ENCODE measurements at regions not wholly inside any gene's neighbourhood (a gene's known extent, or its start where the extent isn't known, plus 50 kb on each side); places are given as distances from the start of the nearest gene placed in this dataset.

GRCh38 chr17:65360961-65361552 is 200.4 kb downstream of the AXIN2 start:
- no peak overlapping the region for H3K27ac Mint-ChIP-seq
- peaks cover 3% of the 10 kb centered on the region for H3K4me1 Mint-ChIP-seq
- peaks cover 1% of the 10 kb centered on the region for H3K36me3 Mint-ChIP-seq
- no peak for DNase-seq
- ATAC-seq (ENCODE audit: low read depth): no peak
- POLR2A ChIA-PET: no interaction called here
- no peaks in the 10 kb centered on the region for H3K27me3 Mint-ChIP-seq
- H3K4me3 Mint-ChIP-seq: no peak overlapping the region
- peaks cover 3% of the 10 kb centered on the region for H3K9me3 Mint-ChIP-seq

- no peak for DNase-seq
- no peak overlapping the region for H3K27ac Mint-ChIP-seq
- peaks cover 3% of the 10 kb centered on the region for H3K4me1 Mint-ChIP-seq
Measured at GRCh38 chr17:65359016-65359415, 202.4 kb downstream of the AXIN2 start.

GRCh38 chr17:65356536-65356935 is 204.9 kb downstream of the AXIN2 start:
- Mint-ChIP-seq H3K4me1 (peaks cover 3% of the 10 kb centered on the region), H3K36me3 (no peaks in the 10 kb centered on the region), H3K27me3 (peaks cover 4% of the 10 kb centered on the region), H3K9me3 (no peaks in the 10 kb centered on the region), H3K27ac (no peak overlapping the region), H3K4me3 (no peak overlapping the region)
- POLR2A ChIA-PET: no interaction called here
- DNase-seq: no peak
- ATAC-seq (ENCODE audit: low read depth): no peak

More at GRCh38 chr17:65359016-65359415, 202.4 kb downstream of the AXIN2 start:
- Mint-ChIP-seq H3K27me3 (peaks cover 4% of the 10 kb centered on the region), H3K9me3 (no peaks in the 10 kb centered on the region), H3K4me3 (no peak overlapping the region), H3K36me3 (no peaks in the 10 kb centered on the region)
- POLR2A ChIA-PET: no interaction called here
- no peak for ATAC-seq (ENCODE audit: low read depth)

GRCh38 chr17:65355246-65355645 is 206.2 kb downstream of the AXIN2 start:
- H3K36me3 Mint-ChIP-seq: no peaks in the 10 kb centered on the region
- H3K4me3 Mint-ChIP-seq: no peak overlapping the region
- H3K9me3 Mint-ChIP-seq: peaks cover 3% of the 10 kb centered on the region
- no peak overlapping the region for H3K27ac Mint-ChIP-seq
- ATAC-seq (ENCODE audit: low read depth) (no peak), DNase-seq (no peak)
- peaks cover 4% of the 10 kb centered on the region for H3K27me3 Mint-ChIP-seq
- POLR2A ChIA-PET: no interaction called here
- H3K4me1 Mint-ChIP-seq: peaks cover 3% of the 10 kb centered on the region

- H3K9me3 Mint-ChIP-seq: peaks cover 4% of the 10 kb centered on the region
- peaks cover 3% of the 10 kb centered on the region for H3K4me1 Mint-ChIP-seq
- no peaks in the 10 kb centered on the region for H3K27me3 Mint-ChIP-seq
- H3K27ac Mint-ChIP-seq: no peak overlapping the region
- no peaks in the 10 kb centered on the region for H3K36me3 Mint-ChIP-seq
- no peak for DNase-seq
- POLR2A ChIA-PET: no interaction called here
- H3K4me3 Mint-ChIP-seq: no peak overlapping the region
- no peak for ATAC-seq (ENCODE audit: low read depth)
Measured at GRCh38 chr17:65349916-65350315, 211.5 kb downstream of the AXIN2 start.

- H3K4me1 Mint-ChIP-seq: peaks cover 3% of the 10 kb centered on the region
- H3K4me3 Mint-ChIP-seq: no peak overlapping the region
- H3K27ac Mint-ChIP-seq: no peak overlapping the region
- POLR2A ChIA-PET: interaction anchor here (0.7 kb wide), 1 partner anchor 107 kb away, joined by 4 read pairs; no protein-coding TSS in a partner anchor
- no peak for DNase-seq
- peaks cover 6% of the 10 kb centered on the region for H3K9me3 Mint-ChIP-seq
- H3K36me3 Mint-ChIP-seq: peaks cover 2% of the 10 kb centered on the region
- ATAC-seq (ENCODE audit: low read depth): no peak
- H3K27me3 Mint-ChIP-seq: no peaks in the 10 kb centered on the region
Measured at GRCh38 chr17:65346166-65346565, 209.0 kb downstream of the RGS9 start.

GRCh38 chr17:65345261-65346005 is 208.3 kb downstream of the RGS9 start:
- POLR2A ChIA-PET: interaction anchor here (0.7 kb wide), 1 partner anchor 106 kb away, joined by 4 read pairs; no protein-coding TSS in a partner anchor
- DNase-seq: no peak
- peaks cover 2% of the 10 kb centered on the region for H3K36me3 Mint-ChIP-seq

GRCh38 chr17:65340401-65340800 is 203.2 kb downstream of the RGS9 start:
- POLR2A ChIA-PET: no interaction called here
- no peak for DNase-seq
- Mint-ChIP-seq H3K36me3 (peaks cover 2% of the 10 kb centered on the region), H3K4me3 (no peak overlapping the region), H3K9me3 (peaks cover 14% of the 10 kb centered on the region), H3K27ac (no peak overlapping the region), H3K4me1 (peaks cover 3% of the 10 kb centered on the region), H3K27me3 (no peaks in the 10 kb centered on the region)
- ATAC-seq (ENCODE audit: low read depth): no peak

More at GRCh38 chr17:65345261-65346005, 208.3 kb downstream of the RGS9 start:
- H3K4me3 Mint-ChIP-seq: no peak overlapping the region
- ATAC-seq (ENCODE audit: low read depth): no peak
- H3K27ac Mint-ChIP-seq: no peak overlapping the region
- peaks cover 3% of the 10 kb centered on the region for H3K4me1 Mint-ChIP-seq
- H3K27me3 Mint-ChIP-seq: no peaks in the 10 kb centered on the region
- H3K9me3 Mint-ChIP-seq: peaks cover 8% of the 10 kb centered on the region

GRCh38 chr17:65334406-65334805 is 197.2 kb downstream of the RGS9 start:
- H3K27ac Mint-ChIP-seq: no peak overlapping the region
- H3K4me3 Mint-ChIP-seq: no peak overlapping the region
- POLR2A ChIA-PET: no interaction called here
- no peaks in the 10 kb centered on the region for H3K36me3 Mint-ChIP-seq
- H3K9me3 Mint-ChIP-seq: peaks cover 9% of the 10 kb centered on the region
- H3K4me1 Mint-ChIP-seq: no peaks in the 10 kb centered on the region
- no peak for ATAC-seq (ENCODE audit: low read depth)
- H3K27me3 Mint-ChIP-seq: no peaks in the 10 kb centered on the region
- no peak for DNase-seq

GRCh38 chr17:65332779-65333178 is 195.6 kb downstream of the RGS9 start:
- H3K36me3 Mint-ChIP-seq: no peaks in the 10 kb centered on the region
- H3K9me3 Mint-ChIP-seq: peaks cover 5% of the 10 kb centered on the region
- no peaks in the 10 kb centered on the region for H3K27me3 Mint-ChIP-seq
- POLR2A ChIA-PET: no interaction called here
- no peaks in the 10 kb centered on the region for H3K4me1 Mint-ChIP-seq
- H3K4me3 Mint-ChIP-seq: no peak overlapping the region
- ATAC-seq (ENCODE audit: low read depth) (no peak), DNase-seq (no peak)
- no peak overlapping the region for H3K27ac Mint-ChIP-seq

- no peak overlapping the region for H3K27ac Mint-ChIP-seq
- H3K27me3 Mint-ChIP-seq: no peaks in the 10 kb centered on the region
- POLR2A ChIA-PET: no interaction called here
- H3K36me3 Mint-ChIP-seq: no peaks in the 10 kb centered on the region
- no peaks in the 10 kb centered on the region for H3K4me1 Mint-ChIP-seq
- no peak overlapping the region for H3K4me3 Mint-ChIP-seq
- H3K9me3 Mint-ChIP-seq: peaks cover 1% of the 10 kb centered on the region
- ATAC-seq (ENCODE audit: low read depth) (no peak), DNase-seq (no peak)
Measured at GRCh38 chr17:65332375-65332774, 195.2 kb downstream of the RGS9 start.

- H3K36me3 Mint-ChIP-seq: no peaks in the 10 kb centered on the region
- no peak overlapping the region for H3K27ac Mint-ChIP-seq
- no peaks in the 10 kb centered on the region for H3K4me1 Mint-ChIP-seq
- H3K27me3 Mint-ChIP-seq: no peaks in the 10 kb centered on the region
- peaks cover 4% of the 10 kb centered on the region for H3K9me3 Mint-ChIP-seq
- POLR2A ChIA-PET: no interaction called here
- no peak overlapping the region for H3K4me3 Mint-ChIP-seq
- no peak for DNase-seq
- no peak for ATAC-seq (ENCODE audit: low read depth)
Measured at GRCh38 chr17:65328567-65328966, 191.4 kb downstream of the RGS9 start.

GRCh38 chr17:65324611-65325342 is 187.6 kb downstream of the RGS9 start:
- no peaks in the 10 kb centered on the region for H3K36me3 Mint-ChIP-seq
- DNase-seq (no peak), ATAC-seq (ENCODE audit: low read depth) (no peak)
- H3K9me3 Mint-ChIP-seq: peaks cover 2% of the 10 kb centered on the region
- peaks cover 1% of the 10 kb centered on the region for H3K4me1 Mint-ChIP-seq
- POLR2A ChIA-PET: no interaction called here
- H3K27ac Mint-ChIP-seq: no peak overlapping the region
- no peak overlapping the region for H3K4me3 Mint-ChIP-seq
- no peaks in the 10 kb centered on the region for H3K27me3 Mint-ChIP-seq

GRCh38 chr17:65323049-65323448 is 185.9 kb downstream of the RGS9 start:
- DNase-seq (no peak), ATAC-seq (ENCODE audit: low read depth) (no peak)
- POLR2A ChIA-PET: no interaction called here
- H3K27ac Mint-ChIP-seq: no peak overlapping the region
- H3K27me3 Mint-ChIP-seq: no peaks in the 10 kb centered on the region
- peaks cover 3% of the 10 kb centered on the region for H3K4me1 Mint-ChIP-seq
- H3K36me3 Mint-ChIP-seq: no peaks in the 10 kb centered on the region
- peaks cover 2% of the 10 kb centered on the region for H3K9me3 Mint-ChIP-seq
- H3K4me3 Mint-ChIP-seq: no peak overlapping the region
